NAMALWA (cell line): ENCODE measurements at regions not wholly inside any gene's neighbourhood (a gene's known extent, or its start where the extent isn't known, plus 50 kb on each side); places are given as distances from the start of the nearest gene placed in this dataset.
"Not testable (repeated sequence)": the region's sequence is repeated elsewhere in the genome, so short reads cannot be mapped to it uniquely, and the experiment has no call there.

Experiments
- DNase-seq: peaks from one replicate; pipeline ENCODE4 v3.0.0-alpha.2; 2015; ENCODE audit warnings: low spot score

- DNase-seq = no peak
These were observed 790.4 kb downstream of the EPHA4 start for GRCh38 chr2:220781622-220782241.

- no peak for DNase-seq
These were observed 789.4 kb downstream of the EPHA4 start for GRCh38 chr2:220782609-220783113.

- no peak for DNase-seq
These were observed 788.4 kb downstream of the EPHA4 start for GRCh38 chr2:220783671-220784070.

- no peak for DNase-seq
These were observed 786.9 kb downstream of the EPHA4 start for GRCh38 chr2:220785178-220785577.

- DNase-seq = no peak
These were observed 785.9 kb downstream of the EPHA4 start for GRCh38 chr2:220786216-220786615.

- DNase-seq = no peak
These were observed 784.9 kb downstream of the EPHA4 start for GRCh38 chr2:220787251-220787650.

GRCh38 chr2:220789961-220790360 lies 782.1 kb downstream of the EPHA4 start:
- DNase-seq = no peak

GRCh38 chr2:220795705-220796104 lies 776.4 kb downstream of the EPHA4 start:
- DNase-seq = no peak

GRCh38 chr2:220811115-220811514 lies 761.0 kb downstream of the EPHA4 start:
- DNase-seq = no peak

- DNase-seq = no peak
These were observed 760.0 kb downstream of the EPHA4 start for GRCh38 chr2:220811952-220812570.

- DNase-seq = no peak
These were observed 757.7 kb downstream of the EPHA4 start for GRCh38 chr2:220814441-220814840.

- no peak for DNase-seq
These were observed 756.4 kb downstream of the EPHA4 start for GRCh38 chr2:220815698-220816097.

- DNase-seq = no peak
These were observed 750.4 kb downstream of the EPHA4 start for GRCh38 chr2:220821683-220822082.

GRCh38 chr2:220823590-220823989 lies 748.5 kb downstream of the EPHA4 start:
- DNase-seq = not testable (repeated sequence)

GRCh38 chr2:220833446-220833845 lies 738.7 kb downstream of the EPHA4 start:
- no peak for DNase-seq

- DNase-seq = no peak
These were observed 736.5 kb downstream of the EPHA4 start for GRCh38 chr2:220835583-220835982.

GRCh38 chr2:220837226-220837625 lies 734.9 kb downstream of the EPHA4 start:
- DNase-seq = no peak

- DNase-seq = no peak
These were observed 729.0 kb downstream of the EPHA4 start for GRCh38 chr2:220842901-220843665.

GRCh38 chr2:220845766-220846273 lies 726.3 kb downstream of the EPHA4 start:
- DNase-seq = no peak

GRCh38 chr2:220847006-220847405 lies 725.1 kb downstream of the EPHA4 start:
- no peak for DNase-seq

- DNase-seq = no peak
These were observed 724.5 kb downstream of the EPHA4 start for GRCh38 chr2:220847589-220847988.

GRCh38 chr2:220849433-220849832 lies 722.7 kb downstream of the EPHA4 start:
- DNase-seq = no peak

- no peak for DNase-seq
These were observed 722.0 kb downstream of the EPHA4 start for GRCh38 chr2:220850116-220850515.
